SKM-1 (cell line): ENCODE measurements at regions not wholly inside any gene's neighbourhood (a gene's known extent, or its start where the extent isn't known, plus 50 kb on each side); places are given as distances from the start of the nearest gene placed in this dataset.
"Not testable (repeated sequence)": the region's sequence is repeated elsewhere in the genome, so short reads cannot be mapped to it uniquely, and the experiment has no call there.

Source experiments
- DNase-seq: peaks from one replicate; lab custom pipeline; 2025; ENCODE audit not compliant: unreplicated experiment; lab: John Stamatoyannopoulos, UW

- no peak for DNase-seq
Observed at GRCh38 chr4:164542431-164542830, 211.5 kb upstream of the SMIM31 start.

DNA sequence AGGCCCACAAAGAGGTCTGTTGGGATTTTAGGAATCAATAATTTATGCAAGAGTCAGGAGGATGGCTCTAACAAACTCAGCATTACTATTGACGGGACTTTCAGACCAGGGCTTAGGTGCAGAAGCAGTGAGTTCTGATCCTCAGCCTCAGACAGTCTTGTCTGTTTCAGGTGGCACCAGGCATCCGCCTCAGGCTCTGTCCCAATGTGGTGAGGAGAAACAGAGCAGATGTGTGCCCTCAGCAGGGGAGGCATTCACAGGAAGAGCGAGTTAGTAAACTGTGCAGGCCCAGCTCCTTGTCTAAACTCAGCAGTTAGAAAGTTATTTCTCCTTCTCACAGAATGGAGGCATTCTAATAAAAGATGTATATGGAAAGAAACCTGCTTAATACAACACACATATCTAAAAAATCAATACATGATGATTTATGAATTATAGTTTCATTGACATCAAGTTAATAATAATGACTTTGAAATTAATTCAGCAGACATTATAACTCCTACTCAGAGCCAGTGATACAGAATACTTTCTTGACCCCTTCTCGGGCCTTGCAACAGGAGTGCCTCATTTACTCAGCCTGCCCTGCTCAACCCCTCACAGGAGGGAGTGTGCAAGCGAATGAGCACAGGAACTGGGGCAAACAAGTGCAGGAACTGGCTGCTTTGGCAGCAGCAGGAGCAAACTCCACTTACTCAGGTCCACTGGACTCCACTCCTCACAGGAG is 202.8 kb upstream of the SMIM31 start:
- no peak for DNase-seq

- DNase-seq: no peak
Observed at GRCh38 chr4:164551713-164552040, 202.3 kb upstream of the SMIM31 start.

DNA sequence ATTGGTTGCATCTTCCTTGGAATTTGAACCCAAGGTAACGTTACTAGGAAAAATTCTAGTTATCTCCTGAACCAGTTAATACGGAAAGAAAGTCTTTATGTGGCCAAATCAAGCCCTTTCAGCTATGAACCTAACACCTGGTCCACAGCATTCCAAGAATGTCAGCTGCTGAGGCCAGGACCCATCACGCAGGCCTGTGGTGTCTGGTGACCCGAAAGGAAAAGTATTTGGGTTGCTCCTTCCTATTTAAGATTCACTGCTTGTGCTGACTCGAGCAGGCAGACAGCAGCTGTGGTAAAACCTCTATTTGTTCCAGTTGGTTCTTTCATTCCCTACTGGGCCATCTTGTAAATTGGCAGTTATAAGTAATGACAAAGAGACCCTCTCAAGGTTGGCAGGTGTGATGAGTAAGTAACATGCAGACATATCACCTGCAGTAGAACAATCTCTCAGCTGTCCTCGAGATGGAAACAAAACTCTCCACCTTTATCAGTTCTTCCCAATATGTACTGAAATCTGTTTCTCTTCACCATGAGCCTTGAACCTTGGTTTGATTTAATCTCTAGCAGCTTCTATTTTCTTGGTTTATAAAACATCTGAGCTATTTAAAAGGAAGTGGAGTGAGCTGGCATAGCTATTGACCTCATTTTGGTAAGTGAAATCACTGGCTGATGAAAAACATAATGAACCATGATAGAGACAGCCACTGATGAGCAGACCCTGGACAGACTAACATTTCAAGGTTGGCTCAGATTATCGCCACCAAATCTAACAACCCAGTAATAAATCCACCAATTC is 182.1 kb upstream of the SMIM31 start:
- DNase-seq: no peak

GRCh38 chr4:164572877-164573279 is 181.1 kb upstream of the SMIM31 start:
- DNase-seq: no peak

DNA sequence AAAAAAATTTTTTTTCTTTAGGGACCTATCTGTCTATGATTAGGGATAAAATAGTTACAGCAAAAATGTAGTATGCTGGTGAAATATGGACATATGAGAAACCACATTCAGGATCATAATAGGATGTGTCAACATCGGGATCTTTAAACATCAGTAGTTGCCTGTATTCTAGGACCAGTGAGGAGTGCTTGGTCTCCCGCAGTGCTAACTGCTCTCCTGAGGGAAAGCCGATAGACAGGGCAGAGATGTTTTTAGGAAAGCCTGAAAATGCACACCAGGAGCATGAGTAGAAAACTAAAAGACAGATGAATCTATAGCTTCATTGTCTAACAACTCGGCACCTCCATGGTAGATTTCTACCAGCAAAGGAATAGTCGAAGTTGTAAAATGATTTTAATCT is 178.1 kb upstream of the SMIM31 start:
- no peak for DNase-seq

DNA sequence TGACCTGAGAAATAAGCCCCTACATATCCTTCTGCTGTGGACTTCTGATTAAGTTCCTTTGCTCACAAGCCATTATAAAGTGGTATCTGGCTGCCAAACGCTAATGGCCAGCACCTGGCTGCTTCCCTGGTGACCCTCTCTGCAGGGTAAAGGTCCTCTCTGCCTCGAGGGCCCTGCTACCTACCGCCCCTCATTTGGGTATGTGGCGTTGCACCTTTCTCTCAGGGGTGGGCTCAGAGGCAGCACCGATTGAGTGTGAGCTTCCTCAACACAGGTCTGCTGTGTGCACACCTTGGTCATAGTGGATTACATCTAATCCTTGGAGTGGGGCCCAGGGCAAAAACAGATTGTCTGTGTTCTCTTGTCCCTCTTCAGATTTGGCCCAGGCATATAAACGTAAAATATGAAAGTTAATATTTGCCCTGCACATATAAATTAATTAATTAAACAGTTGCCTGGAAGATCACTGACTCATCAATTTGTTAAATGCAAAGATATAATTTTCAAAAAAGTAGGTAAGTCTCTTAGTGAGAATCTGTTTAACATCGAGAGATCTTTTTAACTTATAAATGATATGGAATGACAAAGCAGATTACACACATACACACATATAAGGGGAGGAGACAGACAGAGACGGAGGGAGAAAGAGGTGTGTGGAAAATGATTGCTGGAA is 174.5 kb upstream of the SMIM31 start:
- no peak for DNase-seq

DNA sequence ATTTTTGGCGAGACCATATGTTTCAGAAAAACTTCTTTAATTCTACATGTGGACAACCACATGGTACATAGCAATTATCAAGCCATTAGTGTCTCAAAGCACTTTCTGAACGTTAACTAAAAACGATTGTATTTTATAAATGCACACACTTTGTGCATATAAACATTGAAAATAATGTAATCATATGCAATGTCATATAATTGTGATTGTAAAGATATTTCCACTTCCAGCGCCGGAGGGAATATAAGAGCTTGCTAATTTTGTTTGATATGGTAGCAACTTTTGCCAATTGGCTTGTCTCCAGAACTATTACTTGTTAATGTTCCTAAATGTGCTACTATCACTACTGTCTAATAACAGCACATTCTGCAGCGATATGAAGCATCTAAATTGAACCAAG is 162.3 kb upstream of the SMIM31 start:
- no peak for DNase-seq

DNA sequence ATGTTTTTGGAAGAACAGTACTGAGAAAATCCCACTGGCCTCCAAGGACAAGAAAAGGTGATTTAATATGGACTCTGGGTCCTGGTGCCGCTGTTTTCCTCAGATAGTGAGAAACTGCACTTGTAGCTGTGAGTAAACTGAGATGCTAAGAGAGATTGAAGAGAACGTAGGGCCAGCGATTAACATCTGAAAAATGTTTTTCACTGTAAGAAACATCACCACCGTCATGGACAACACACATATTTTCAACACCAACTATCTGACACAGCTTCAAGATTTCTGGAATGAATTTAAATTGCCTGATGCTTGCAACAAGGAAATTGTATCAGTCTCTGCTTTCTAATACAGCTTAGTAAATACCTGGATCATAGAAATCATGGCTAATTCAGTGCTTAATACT is 158.2 kb upstream of the SMIM31 start:
- DNase-seq: no peak

DNA sequence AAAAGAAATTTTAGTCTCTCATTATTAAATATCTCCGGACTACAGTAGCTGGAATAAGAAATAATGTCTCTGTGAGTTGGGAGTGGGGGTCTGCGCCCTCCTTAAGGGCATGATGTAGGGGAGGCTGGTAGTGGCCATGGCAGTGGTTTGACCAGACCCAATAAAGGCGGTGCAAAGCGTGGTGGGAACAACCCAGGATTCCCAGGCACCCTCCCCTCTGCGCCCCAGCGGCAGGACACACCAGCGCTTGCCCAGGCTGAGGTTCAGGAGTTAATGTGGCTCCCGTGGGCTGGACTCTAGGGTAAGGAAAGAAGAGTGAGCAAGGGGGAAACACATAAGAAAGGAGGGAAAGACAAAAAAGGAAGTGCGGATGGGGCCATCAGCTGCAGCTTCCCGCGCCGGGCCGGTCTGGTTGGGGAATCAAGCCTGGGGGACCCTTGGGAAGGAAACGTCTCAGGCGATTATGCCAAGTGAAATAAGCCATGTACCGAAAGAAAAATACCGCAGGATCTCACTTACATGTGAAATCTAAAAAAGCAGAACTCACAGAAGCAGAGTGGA is 157.5 kb upstream of the SMIM31 start:
- DNase-seq: no peak

GRCh38 chr4:164596927-164597326 is 157.0 kb upstream of the SMIM31 start:
- DNase-seq: no peak

DNA sequence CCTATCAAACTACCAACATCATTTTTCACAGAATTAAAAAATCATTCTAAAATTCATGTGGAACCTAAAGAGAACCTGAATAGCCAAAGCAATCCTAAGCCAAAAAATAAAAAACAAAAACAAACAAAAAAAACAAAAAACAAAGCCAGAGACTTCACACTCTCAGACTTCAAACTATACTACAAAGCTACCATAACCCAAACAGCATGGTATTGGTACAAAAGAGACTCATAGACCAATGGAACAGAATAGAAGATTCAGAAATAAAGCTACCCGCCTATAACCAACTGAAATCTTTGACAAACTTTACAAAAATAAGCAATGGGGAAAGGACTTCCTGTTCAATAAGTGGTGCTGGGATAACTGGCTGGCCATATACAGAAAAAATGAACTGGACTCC is 152.3 kb upstream of the SMIM31 start:
- no peak for DNase-seq

DNA sequence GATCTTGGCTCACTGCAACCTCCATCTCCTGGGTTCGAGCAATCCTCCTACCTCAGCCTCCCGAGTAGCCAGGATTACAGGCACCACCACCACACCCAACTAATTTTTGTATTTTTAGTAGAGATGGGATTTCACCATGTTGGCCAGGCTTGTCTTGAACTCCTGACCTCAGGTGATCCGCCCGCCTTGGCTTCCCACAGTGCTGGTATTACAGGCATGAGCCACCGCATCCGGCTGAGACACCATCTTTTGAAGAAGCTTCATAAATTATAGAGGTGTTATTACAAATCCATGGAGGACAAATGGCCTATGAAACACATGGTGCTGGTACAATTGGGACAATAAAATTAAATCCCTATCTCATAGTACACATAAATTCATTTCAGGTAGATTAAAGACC is 148.1 kb upstream of the SMIM31 start:
- DNase-seq: not testable (repeated sequence)

DNA sequence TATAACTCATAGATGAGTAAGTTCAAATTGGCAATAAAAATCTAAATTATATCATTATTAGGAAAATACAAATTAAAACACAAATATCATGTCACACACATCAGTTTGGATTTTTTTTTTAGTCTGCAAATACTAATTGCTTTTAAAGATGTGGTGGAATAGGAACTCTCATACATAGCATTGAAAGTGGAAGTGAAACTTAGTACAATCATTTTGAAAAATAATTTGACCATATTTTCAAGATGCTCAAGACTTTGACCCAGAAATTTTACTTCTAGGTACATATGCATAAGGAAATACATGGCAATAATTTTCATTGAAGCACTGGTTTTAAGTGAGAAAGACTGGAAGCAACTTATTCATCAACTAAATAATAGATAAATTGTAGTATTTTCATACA is 147.5 kb upstream of the SMIM31 start:
- DNase-seq: no peak

DNA sequence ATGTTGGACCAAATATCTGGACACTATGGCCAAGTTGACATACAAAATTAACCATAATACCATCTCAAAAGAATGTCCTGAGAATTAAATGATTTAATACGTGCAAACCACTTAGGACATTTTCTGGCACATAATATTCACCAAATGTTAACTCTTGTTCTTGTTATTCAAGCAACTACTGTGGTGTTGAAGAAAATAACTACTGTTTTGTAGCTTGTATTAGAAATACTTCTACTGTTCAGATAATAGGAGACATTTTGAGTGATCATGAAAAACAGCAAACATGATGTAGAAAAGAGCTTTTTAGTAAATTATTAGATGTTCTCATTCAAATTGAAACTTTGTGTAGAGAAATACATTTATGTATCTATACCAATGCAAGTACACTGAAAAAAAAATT is 140.7 kb upstream of the SMIM31 start:
- no peak for DNase-seq

DNA sequence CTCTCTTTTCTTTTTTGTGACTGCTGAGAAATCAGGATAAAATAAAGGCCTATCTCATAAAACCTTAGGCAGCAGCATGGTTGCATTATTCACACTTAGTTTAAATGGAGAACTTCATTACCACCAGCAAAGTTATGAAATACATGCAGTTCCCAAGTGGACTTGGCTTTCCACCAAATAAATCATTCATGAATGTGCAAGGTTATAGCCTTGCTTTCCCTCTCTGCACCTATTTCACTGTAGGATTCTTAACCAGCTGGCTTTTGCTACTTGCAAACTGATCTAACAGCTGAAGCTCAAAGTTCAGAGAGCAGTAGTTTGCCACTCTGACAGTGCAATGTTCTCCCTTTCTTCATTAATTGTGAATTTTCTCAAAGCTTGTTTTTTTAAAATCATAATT is 140.1 kb upstream of the SMIM31 start:
- no peak for DNase-seq

- no peak for DNase-seq
Observed at GRCh38 chr4:164614329-164614728, 139.6 kb upstream of the SMIM31 start.

DNA sequence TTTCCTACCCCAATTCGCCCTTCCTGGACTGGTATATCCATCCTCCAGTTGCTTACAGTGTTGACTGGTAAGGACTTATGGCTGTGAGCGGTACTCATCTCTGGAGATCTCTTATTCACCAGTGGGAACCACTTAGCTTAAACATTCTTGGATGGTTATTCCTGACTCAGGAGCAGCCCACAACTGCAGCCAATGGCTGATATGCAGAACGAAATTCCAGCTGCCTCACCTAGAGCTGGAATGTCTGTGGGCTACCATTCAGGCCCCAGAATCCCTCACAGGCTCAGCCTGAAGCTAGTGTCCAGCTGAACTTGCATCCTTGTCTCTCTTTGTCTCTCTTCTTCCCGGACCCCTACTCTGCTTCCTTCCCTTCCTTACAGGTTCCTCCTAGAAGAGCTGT is 138.9 kb upstream of the SMIM31 start:
- DNase-seq: no peak

DNA sequence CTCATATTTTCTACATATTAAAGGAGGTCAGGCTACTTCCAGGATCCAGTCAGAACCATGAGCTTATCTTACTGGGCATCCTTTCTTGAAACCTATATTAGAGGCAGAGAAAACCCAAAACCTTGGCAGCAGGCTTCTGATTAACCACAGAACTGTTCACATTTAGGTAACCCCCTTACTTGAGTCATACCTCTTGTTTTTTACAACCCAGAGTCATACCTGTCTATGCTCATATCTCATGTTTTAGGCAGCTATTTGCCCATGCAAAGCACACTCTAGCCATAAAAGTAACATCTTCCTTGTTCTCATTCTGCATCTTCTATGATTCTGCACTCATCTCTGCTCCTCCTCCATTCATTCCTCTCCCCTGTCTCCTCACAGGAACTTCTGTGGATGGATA is 138.0 kb upstream of the SMIM31 start:
- no peak for DNase-seq

GRCh38 chr4:164616961-164617360 is 137.0 kb upstream of the SMIM31 start:
- no peak for DNase-seq

- DNase-seq: no peak
Observed at GRCh38 chr4:164617426-164617825, 136.5 kb upstream of the SMIM31 start.

DNA sequence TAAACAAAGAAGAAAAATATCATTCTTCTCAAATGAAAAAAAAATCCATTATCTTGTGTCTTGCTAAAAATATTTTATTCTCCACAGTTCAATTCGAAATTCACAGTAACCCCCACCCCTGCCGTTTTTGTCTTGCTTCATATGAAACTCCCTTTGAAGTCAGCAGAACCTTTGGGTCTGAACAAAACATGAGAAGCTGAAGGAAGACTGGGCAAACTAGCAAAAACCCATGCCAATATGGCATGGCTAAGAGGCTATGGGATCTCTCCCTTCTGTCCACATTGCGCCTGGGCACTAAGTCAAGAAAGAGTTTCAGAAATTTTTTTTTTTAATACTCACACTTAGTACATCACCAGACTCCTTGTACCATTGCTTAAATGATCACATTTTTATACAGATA is 136.0 kb upstream of the SMIM31 start:
- no peak for DNase-seq
